ENCODE measurements at regions not wholly inside any gene's neighbourhood (a gene's known extent, or its start where the extent isn't known, plus 50 kb on each side); places are given as distances from the start of the nearest gene placed in this dataset.

GRCh38 chr5:89520771-89521170 lies 637.8 kb upstream of the MEF2C start:
- no peak for DNase-seq

GRCh38 chr5:89513299-89514044 lies 630.5 kb upstream of the MEF2C start:
- DNase-seq = no peak

GRCh38 chr5:89504051-89504450 lies 621.1 kb upstream of the MEF2C start:
- no peak for DNase-seq

GRCh38 chr5:89499787-89500186 lies 616.8 kb upstream of the MEF2C start:
- no peak for DNase-seq

DNA sequence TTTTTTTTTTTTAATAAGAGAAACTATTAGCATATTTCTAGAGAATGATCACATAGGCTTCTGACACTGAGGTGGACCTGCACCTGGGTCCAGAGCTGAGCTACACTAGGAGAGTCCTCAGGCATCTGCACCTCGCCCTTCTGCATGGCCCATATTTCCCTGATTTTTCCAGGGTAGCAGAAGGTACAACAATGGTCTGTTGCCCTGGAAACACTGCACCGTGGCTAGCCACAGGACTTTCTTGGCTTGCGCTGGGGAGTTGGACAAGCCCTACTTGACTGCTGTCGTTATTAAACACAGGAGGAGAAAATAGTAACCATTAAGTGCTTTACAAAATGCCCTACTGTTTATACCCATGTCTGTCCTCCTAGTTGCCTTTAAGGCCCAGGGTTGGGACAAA lies 615.7 kb upstream of the MEF2C start:
- no peak for DNase-seq

DNA sequence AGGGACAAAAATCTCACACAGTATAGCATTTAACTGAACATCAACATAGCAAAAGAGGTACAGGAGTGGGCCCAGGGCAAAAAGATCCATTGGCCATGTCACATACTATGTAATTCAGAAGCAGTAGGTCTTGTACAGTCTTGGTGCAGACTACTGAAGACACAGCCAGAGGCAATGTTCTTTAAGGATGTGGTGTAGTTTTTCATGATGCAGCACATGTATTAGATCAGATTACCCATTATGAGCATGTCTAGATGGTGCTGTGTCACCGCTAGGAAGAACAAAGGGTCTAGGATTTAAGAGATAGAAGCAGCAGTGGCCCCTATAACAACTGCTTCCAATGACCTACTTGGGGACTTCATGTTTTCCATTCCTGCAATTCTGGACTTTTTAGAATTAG lies 610.4 kb upstream of the MEF2C start:
- no peak for DNase-seq

DNA sequence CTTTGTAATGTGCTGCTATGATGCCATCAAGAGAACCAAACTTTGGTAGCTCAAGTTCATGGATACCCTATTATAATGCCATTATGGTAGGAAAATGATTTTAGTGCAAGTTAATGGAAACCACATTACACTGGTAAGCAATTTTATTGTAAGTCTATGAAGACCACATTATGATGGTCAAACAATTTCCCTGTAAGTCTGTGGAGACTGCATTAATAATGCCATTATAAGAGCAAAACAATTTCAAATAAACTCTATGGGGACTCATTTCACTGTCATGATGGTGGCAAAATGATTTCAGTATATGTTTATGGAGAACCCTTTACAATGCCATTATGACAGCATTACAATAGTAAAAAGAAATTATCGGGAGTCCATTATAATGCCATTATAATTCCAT lies 602.0 kb upstream of the MEF2C start:
- no peak for DNase-seq

- DNase-seq = no peak
These were observed 597.5 kb upstream of the MEF2C start for GRCh38 chr5:89480406-89481007.

GRCh38 chr5:89478851-89479250 lies 595.9 kb upstream of the MEF2C start:
- no peak for DNase-seq

DNA sequence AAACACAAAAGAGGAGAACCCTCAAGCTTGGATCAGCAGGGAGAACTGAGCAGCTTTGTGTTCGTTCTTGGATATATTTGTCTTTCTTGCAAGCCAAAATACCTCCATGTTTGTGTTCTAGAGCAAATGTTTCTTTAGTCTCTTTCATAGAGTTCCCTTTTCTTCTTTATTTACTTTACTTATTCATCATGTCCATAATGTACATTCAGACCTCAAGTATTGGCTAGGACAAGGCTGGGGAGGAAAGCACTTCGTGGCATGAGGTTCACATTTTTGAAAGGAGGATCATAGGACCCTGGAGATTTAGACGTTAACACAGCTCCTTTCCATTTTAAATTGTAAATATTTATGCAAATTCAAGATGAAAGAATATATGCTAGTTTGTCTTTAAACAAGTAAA lies 590.2 kb upstream of the MEF2C start:
- DNase-seq = no peak

DNA sequence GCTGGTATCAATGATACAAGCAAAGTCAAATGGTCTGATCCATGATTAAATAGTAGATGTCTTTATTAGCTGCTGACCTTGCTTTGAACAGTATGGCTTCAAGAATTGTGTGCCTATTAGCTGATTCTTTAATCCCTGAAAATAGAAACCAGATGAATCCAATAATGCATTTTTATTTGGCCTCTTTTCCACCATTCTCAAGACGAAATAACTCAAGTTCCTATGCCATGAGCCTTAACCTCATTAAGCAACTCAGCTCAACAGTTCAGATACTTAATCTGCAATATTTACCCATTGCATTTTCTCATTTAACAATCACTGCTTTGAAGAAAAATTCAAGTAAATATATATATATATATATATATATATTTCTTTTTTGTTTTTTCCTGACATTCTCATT lies 588.6 kb upstream of the MEF2C start:
- no peak for DNase-seq

DNA sequence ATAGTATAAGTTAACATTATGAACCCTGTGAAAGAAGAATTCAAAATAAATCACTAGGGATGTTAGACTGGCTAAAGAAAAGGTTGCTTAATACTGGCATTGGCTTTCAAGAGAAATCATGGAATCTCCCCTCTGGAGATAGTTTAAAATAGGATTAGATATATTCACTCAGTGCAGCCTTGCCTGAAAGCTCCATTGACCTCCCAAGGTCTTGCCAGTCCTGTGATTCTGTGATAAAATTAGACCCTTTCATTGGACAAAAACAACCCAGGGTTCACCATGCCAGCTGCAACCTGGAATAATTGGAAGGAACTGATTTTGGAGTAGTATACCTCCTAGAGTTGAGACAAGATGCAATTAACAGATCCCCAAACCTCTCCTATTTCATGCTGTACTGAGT lies 588.1 kb upstream of the MEF2C start:
- DNase-seq = no peak

- DNase-seq = no peak
These were observed 587.7 kb upstream of the MEF2C start for GRCh38 chr5:89470658-89471057.

- DNase-seq = no peak
These were observed 575.3 kb upstream of the MEF2C start for GRCh38 chr5:89458332-89458656.

- DNase-seq = no peak
These were observed 574.7 kb upstream of the MEF2C start for GRCh38 chr5:89457411-89458331.

GRCh38 chr5:89452081-89452480 lies 569.1 kb upstream of the MEF2C start:
- DNase-seq = no peak

DNA sequence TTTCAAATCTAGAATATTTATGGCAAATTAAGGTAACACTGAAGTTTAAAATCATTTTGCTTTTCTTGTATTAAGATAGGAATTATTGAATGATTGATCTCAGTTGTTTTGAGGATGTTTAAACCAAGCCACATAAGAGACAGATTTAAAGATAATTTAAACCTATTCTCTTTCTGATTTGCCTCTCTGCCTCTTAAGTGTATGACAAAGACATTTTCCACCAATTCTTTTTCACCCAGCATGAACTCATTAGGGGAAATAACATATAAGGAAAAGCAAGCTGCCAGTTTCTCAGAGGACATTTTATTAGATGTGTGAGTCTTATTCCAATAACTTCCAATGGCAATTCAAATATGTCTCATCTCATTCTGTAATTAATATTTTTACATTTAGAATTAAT lies 568.3 kb upstream of the MEF2C start:
- DNase-seq = no peak

GRCh38 chr5:89450149-89450538 lies 567.2 kb upstream of the MEF2C start:
- no peak for DNase-seq

- DNase-seq = no peak
These were observed 566.6 kb upstream of the MEF2C start for GRCh38 chr5:89449392-89450148.

GRCh38 chr5:89447027-89447426 lies 564.0 kb upstream of the MEF2C start:
- DNase-seq = no peak

- DNase-seq = no peak
These were observed 562.2 kb upstream of the MEF2C start for GRCh38 chr5:89445106-89445745.

DNA sequence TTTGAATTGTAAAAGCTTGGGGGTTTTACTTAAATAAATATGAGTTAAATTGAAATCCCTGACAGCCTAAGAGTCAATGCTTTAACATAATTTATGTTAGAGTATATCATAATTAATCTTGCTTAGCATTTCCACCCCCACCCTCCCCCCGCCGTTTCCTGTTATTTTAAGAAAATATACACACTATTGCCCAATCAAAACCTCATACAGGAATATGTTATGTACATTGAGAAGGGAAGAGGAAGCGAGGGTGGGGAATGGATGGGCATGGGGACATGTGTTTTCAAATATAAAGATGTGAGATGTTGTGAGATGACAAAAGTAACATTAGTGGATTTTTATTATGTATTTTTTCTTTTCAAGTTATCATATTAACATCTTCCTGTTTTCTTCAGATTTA lies 561.1 kb upstream of the MEF2C start:
- DNase-seq = no peak

DNA sequence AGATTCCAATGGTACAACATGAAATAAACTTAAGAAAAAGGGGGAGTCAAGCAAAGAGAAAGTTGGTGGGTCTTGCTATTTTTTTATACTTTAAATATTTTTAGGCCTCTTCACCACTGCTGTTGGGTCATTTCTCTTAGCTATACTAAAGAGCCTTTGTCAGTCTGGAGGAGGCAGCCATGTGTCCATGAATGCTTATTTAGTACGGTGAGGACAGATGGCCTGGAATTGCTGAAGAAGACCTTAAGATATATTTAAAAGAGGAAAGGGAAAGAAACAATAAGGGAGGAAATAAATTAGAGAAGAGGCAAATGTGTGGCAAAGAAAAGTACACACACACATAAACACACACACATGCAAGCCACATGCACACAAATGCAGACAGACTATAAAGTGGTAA lies 560.5 kb upstream of the MEF2C start:
- DNase-seq = no peak
